Panc1 (cell line): ENCODE measurements at regions not wholly inside any gene's neighbourhood (a gene's known extent, or its start where the extent isn't known, plus 50 kb on each side); places are given as distances from the start of the nearest gene placed in this dataset.

Experiments used
- ATAC-seq: fragments of 200-7000 bp; cut with Tn5 transposase; 2 replicates; pipeline ENCODE4 v1.9.1; 2020; ENCODE audit warnings: mild to moderate bottlenecking, moderate library complexity
- BruUV-seq: library from RNA; stranded (reverse); fragments of 400-500 nt; replicated peaks from 2 replicates; lab custom pipeline; 2021; lab: Mats Ljungman, UMichigan
- CTCF ChIA-PET: fragments of 300-600 bp; sonication (Branson Sonifier 250); formaldehyde crosslinking; loops from one replicate; lab custom pipeline; 2022; ENCODE audit warnings: antibody characterized with exemption; lab: Charles Lee
- POLR2A ChIA-PET: fragments of 300-600 bp; sonication (Branson Sonifier 250); formaldehyde crosslinking; loops from one replicate; lab custom pipeline; 2022; ENCODE audit warnings: antibody characterized with exemption; lab: Charles Lee
- DNase-seq: peaks from one replicate; pipeline ENCODE4 v3.0.0-alpha.2; 2010; ENCODE audit warnings: low read depth, low spot score
- H3K27ac ChIP-seq: 2 replicates; pipeline ENCODE4 v1.5.1; 2011; ENCODE audit warnings: mild to moderate bottlenecking, low read length, inconsistent platforms
- H3K27me3 ChIP-seq: fragments of 200-500 bp; sonication (Bioruptor generic); 2 replicates; pipeline ENCODE4 v1.6.0; 2014; ENCODE audit warnings: low read length, inconsistent platforms; ENCODE audit not compliant: control insufficient read depth, insufficient read depth
- H3K36me3 ChIP-seq: fragments of 200-500 bp; sonication (Bioruptor generic); 2 replicates; pipeline ENCODE4 v1.5.1; 2014; ENCODE audit warnings: inconsistent platforms, mild to moderate bottlenecking, low read length, moderate library complexity; ENCODE audit not compliant: control insufficient read depth, insufficient read depth
- H3K4me1 ChIP-seq: 2 replicates; pipeline ENCODE4 v1.5.1; 2011; ENCODE audit warnings: inconsistent platforms, mild to moderate bottlenecking, low read length, moderate library complexity; ENCODE audit not compliant: control insufficient read depth, insufficient read depth
- H3K4me3 ChIP-seq, 2 experiments: 2 replicates each; pipeline ENCODE4 v1.5.1; 2011 to 2012; ENCODE audit warnings: low read depth in 2 of 2, low read length in 2 of 2, mild to moderate bottlenecking in 2 of 2, inconsistent platforms in 1 of 2, moderate library complexity in 1 of 2
- H3K9me3 ChIP-seq: fragments of 200-500 bp; sonication (Bioruptor generic); 2 replicates; pipeline ENCODE4 v1.5.1; 2014; ENCODE audit warnings: low read depth, mild to moderate bottlenecking, inconsistent platforms, low read length, moderate library complexity; ENCODE audit not compliant: control insufficient read depth, insufficient read depth
- POLR2AphosphoS5 ChIP-seq: IDR thresholded peaks from 2 replicates; pipeline ENCODE4 v1.6.1; 2012; ENCODE audit warnings: mild to moderate bottlenecking, low read depth, low read length, moderate library complexity
- SIN3A ChIP-seq: IDR thresholded peaks from 2 replicates; pipeline ENCODE4 v1.6.1; 2012; ENCODE audit warnings: low read depth, mild to moderate bottlenecking, low read length, moderate library complexity, borderline replicate concordance; ENCODE audit not compliant: insufficient read depth
- TCF7L2 ChIP-seq: IDR thresholded peaks from 2 replicates; pipeline ENCODE4 v1.6.1; 2011; ENCODE audit warnings: mild to moderate bottlenecking, low read depth, low read length, inconsistent platforms
- in situ Hi-C: cut with HindIII; loops from 2 replicates; pipeline ENCODE4 v1.10.0; 2016; ENCODE audit warnings: low sequenced_read_pairs, low pct_unique_long_range_greater_than_20kb
- intact Hi-C: fragments of 100-400 bp; cut with micrococcal nuclease; formaldehyde crosslinking; loops from one replicate; pipeline ENCODE4 v1.10.0; 2022; ENCODE audit not compliant: unreplicated experiment
- TF ChIP-seq, protein P1 (sequence below): fragments of 450-650 bp; IDR thresholded peaks from 2 replicates; pipeline ENCODE4 v1.5.1; 2017; ENCODE audit warnings: mild to moderate bottlenecking
- TF ChIP-seq, protein P2 (sequence below), 2 experiments: IDR thresholded peaks; 2 replicates each; pipeline ENCODE4 v1.6.1; 2011 to 2012; ENCODE audit warnings: low read depth in 2 of 2, control low read depth in 1 of 2, low read length in 1 of 2, mild to moderate bottlenecking in 1 of 2, moderate library complexity in 1 of 2; ENCODE audit not compliant: insufficient read depth in 1 of 2

DNA sequence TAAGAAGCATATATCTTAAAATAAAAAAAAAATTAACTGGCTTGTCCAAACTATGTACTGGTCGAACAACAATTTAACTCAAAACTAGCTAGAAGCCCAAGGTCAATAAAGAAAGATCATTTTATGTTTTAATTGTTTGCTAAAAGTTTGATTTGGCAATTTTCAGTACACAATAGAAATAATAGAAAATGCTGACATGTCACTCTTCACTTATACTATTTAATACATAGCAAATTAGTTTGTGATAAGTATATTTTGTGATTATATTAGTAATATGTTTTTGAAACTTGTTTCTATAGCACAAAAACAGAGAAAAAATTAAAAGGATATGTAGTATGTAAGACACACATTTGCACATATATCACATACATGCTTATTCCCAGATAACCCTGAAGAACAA lies 1938.6 kb upstream of the PIK3C3 start:
- Histone ChIP-seq H3K9me3 (no peaks in the 10 kb centered on the region), H3K4me1 (no peaks in the 10 kb centered on the region), H3K27ac (no peak overlapping the region), H3K4me3 (no peak overlapping the region), H3K27me3 (no peaks in the 10 kb centered on the region), H3K36me3 (no peaks in the 10 kb centered on the region)
- no peak for ATAC-seq
- intact Hi-C loops (no loop called here), in situ Hi-C loops (no loop called here)
- ChIA-PET POLR2A (no interaction called here), CTCF (no interaction called here)
- no TSS peak for BruUV-seq
- TF ChIP-seq TCF7L2, result no peak
- TF ChIP-seq, protein P1, sequence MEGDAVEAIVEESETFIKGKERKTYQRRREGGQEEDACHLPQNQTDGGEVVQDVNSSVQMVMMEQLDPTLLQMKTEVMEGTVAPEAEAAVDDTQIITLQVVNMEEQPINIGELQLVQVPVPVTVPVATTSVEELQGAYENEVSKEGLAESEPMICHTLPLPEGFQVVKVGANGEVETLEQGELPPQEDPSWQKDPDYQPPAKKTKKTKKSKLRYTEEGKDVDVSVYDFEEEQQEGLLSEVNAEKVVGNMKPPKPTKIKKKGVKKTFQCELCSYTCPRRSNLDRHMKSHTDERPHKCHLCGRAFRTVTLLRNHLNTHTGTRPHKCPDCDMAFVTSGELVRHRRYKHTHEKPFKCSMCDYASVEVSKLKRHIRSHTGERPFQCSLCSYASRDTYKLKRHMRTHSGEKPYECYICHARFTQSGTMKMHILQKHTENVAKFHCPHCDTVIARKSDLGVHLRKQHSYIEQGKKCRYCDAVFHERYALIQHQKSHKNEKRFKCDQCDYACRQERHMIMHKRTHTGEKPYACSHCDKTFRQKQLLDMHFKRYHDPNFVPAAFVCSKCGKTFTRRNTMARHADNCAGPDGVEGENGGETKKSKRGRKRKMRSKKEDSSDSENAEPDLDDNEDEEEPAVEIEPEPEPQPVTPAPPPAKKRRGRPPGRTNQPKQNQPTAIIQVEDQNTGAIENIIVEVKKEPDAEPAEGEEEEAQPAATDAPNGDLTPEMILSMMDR, result no peak
- no peak for DNase-seq

GRCh38 chr18:40013001-40013609 lies 1941.9 kb upstream of the PIK3C3 start:
- Histone ChIP-seq H3K36me3 (no peaks in the 10 kb centered on the region), H3K4me3 (no peak overlapping the region), H3K27ac (no peak overlapping the region), H3K9me3 (no peaks in the 10 kb centered on the region), H3K4me1 (no peaks in the 10 kb centered on the region), H3K27me3 (no peaks in the 10 kb centered on the region)
- in situ Hi-C loops, result no loop called here
- intact Hi-C loops, result no loop called here
- DNase-seq (no peak), ATAC-seq (no peak)
- POLR2A ChIA-PET, result no interaction called here
- CTCF ChIA-PET, result no interaction called here
- BruUV-seq, result no TSS peak
- TF ChIP-seq SIN3A, result no peak
- TF ChIP-seq, protein P2, sequence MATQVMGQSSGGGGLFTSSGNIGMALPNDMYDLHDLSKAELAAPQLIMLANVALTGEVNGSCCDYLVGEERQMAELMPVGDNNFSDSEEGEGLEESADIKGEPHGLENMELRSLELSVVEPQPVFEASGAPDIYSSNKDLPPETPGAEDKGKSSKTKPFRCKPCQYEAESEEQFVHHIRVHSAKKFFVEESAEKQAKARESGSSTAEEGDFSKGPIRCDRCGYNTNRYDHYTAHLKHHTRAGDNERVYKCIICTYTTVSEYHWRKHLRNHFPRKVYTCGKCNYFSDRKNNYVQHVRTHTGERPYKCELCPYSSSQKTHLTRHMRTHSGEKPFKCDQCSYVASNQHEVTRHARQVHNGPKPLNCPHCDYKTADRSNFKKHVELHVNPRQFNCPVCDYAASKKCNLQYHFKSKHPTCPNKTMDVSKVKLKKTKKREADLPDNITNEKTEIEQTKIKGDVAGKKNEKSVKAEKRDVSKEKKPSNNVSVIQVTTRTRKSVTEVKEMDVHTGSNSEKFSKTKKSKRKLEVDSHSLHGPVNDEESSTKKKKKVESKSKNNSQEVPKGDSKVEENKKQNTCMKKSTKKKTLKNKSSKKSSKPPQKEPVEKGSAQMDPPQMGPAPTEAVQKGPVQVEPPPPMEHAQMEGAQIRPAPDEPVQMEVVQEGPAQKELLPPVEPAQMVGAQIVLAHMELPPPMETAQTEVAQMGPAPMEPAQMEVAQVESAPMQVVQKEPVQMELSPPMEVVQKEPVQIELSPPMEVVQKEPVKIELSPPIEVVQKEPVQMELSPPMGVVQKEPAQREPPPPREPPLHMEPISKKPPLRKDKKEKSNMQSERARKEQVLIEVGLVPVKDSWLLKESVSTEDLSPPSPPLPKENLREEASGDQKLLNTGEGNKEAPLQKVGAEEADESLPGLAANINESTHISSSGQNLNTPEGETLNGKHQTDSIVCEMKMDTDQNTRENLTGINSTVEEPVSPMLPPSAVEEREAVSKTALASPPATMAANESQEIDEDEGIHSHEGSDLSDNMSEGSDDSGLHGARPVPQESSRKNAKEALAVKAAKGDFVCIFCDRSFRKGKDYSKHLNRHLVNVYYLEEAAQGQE (IDR thresholded peaks at IDR 0.05; ENCODE audit: insufficient read depth in 1 of 2, low read depth in 2 of 2, low read length in 1 of 2), result no peak
- TF ChIP-seq POLR2AphosphoS5, result no peak
- TF ChIP-seq, protein P1, result no peak
- TF ChIP-seq TCF7L2, result no peak
